NT2/D1 (cell line): ENCODE measurements at regions not wholly inside any gene's neighbourhood (a gene's known extent, or its start where the extent isn't known, plus 50 kb on each side); places are given as distances from the start of the nearest gene placed in this dataset.

Experiments
- SUZ12 ChIP-seq: IDR thresholded peaks from 2 replicates; pipeline ENCODE4 v1.6.1; 2011; ENCODE audit not compliant: insufficient read length, insufficient read depth; ENCODE audit errors: extremely low read depth
- YY1 ChIP-seq: IDR thresholded peaks from 2 replicates; pipeline ENCODE4 v1.6.1; 2011; ENCODE audit not compliant: insufficient read length, insufficient read depth

- TF ChIP-seq SUZ12 (no peak), YY1 (no peak)
These were observed 131.4 kb downstream of the RPAP3 start for GRCh38 chr12:47574252-47575021.
